ENCODE measurements at regions not wholly inside any gene's neighbourhood (a gene's known extent, or its start where the extent isn't known, plus 50 kb on each side); places are given as distances from the start of the nearest gene placed in this dataset.

GRCh38 chr20:12466915-12467314, 541.9 kb upstream of the SPTLC3 start:
- TF ChIP-seq CTCF (IDR thresholded peaks at IDR 0.05) (no peak), POLR2A (IDR thresholded peaks at IDR 0.05) (no peak)
